Calu3 (cell line): ENCODE measurements at regions not wholly inside any gene's neighbourhood (a gene's known extent, or its start where the extent isn't known, plus 50 kb on each side); places are given as distances from the start of the nearest gene placed in this dataset.

Experiments used
- BruUV-seq: library from RNA; stranded (reverse); fragments of 400-500 nt; replicated peaks from 2 replicates; lab custom pipeline; 2021; lab: Mats Ljungman, UMichigan
- CTCF ChIA-PET: fragments of 300-600 bp; sonication (Branson Sonifier 250); formaldehyde crosslinking; loops from one replicate; lab custom pipeline; 2022; ENCODE audit warnings: antibody characterized with exemption; lab: Charles Lee
- DNase-seq: peaks from one replicate; pipeline ENCODE4 v3.0.0; 2022
- H3K27ac Mint-ChIP-seq: one replicate; pipeline ENCODE4 v1.8.0; 2022; ENCODE audit warnings: mixed read lengths; ENCODE audit not compliant: unreplicated experiment
- H3K27me3 Mint-ChIP-seq: one replicate; pipeline ENCODE4 v1.8.0; 2022; ENCODE audit warnings: mixed read lengths; ENCODE audit not compliant: unreplicated experiment
- H3K36me3 Mint-ChIP-seq: one replicate; pipeline ENCODE4 v1.8.0; 2022; ENCODE audit warnings: mild to moderate bottlenecking, moderate library complexity, mixed read lengths; ENCODE audit not compliant: insufficient read depth, unreplicated experiment
- H3K4me1 Mint-ChIP-seq: one replicate; pipeline ENCODE4 v1.8.0; 2022; ENCODE audit warnings: mild to moderate bottlenecking, low read depth, mixed read lengths; ENCODE audit not compliant: unreplicated experiment
- H3K4me3 Mint-ChIP-seq: one replicate; pipeline ENCODE4 v1.8.0; 2022; ENCODE audit warnings: mild to moderate bottlenecking, low read depth, moderate library complexity, mixed read lengths; ENCODE audit not compliant: unreplicated experiment
- H3K9me3 Mint-ChIP-seq: one replicate; pipeline ENCODE4 v1.8.0; 2022; ENCODE audit warnings: low read depth, mixed read lengths; ENCODE audit not compliant: unreplicated experiment
- CTCF ChIP-seq: fragments of 200-600 bp; IDR thresholded peaks from one replicate; pipeline ENCODE4 v1.8.0; 2022; ENCODE audit warnings: antibody characterized with exemption; ENCODE audit not compliant: unreplicated experiment
- intact Hi-C: fragments of 100-400 bp; cut with micrococcal nuclease; formaldehyde crosslinking; loops from one replicate; pipeline ENCODE4 v1.10.0; 2022; ENCODE audit not compliant: unreplicated experiment

- CTCF ChIA-PET, result no interaction called here
- TF ChIP-seq CTCF, result no peak
Measured at GRCh38 chr3:3545360-3545759, 253.9 kb upstream of the LRRN1 start.

GRCh38 chr3:3538451-3538850 is 260.8 kb upstream of the LRRN1 start:
- Mint-ChIP-seq H3K9me3 (no peaks in the 10 kb centered on the region), H3K4me1 (no peaks in the 10 kb centered on the region), H3K36me3 (no peaks in the 10 kb centered on the region), H3K27me3 (no peaks in the 10 kb centered on the region), H3K27ac (no peak overlapping the region), H3K4me3 (no peak overlapping the region)
- BruUV-seq, result no TSS peak
- no peak for TF ChIP-seq CTCF
- CTCF ChIA-PET, result no interaction called here
- intact Hi-C loops, result no loop called here
- DNase-seq, result no peak

More at GRCh38 chr3:3545360-3545759, 253.9 kb upstream of the LRRN1 start:
- H3K9me3 Mint-ChIP-seq, result no peaks in the 10 kb centered on the region
- H3K36me3 Mint-ChIP-seq, result no peaks in the 10 kb centered on the region
- no peak for DNase-seq
- H3K27ac Mint-ChIP-seq, result no peak overlapping the region
- BruUV-seq, result no TSS peak
- no peaks in the 10 kb centered on the region for H3K27me3 Mint-ChIP-seq
- H3K4me1 Mint-ChIP-seq, result no peaks in the 10 kb centered on the region
- no peak overlapping the region for H3K4me3 Mint-ChIP-seq
- intact Hi-C loops, result no loop called here

GRCh38 chr3:3532508-3532907 is 266.7 kb upstream of the LRRN1 start:
- no peaks in the 10 kb centered on the region for H3K4me1 Mint-ChIP-seq

GRCh38 chr3:3531476-3531875 is 267.8 kb upstream of the LRRN1 start:
- TF ChIP-seq CTCF, result no peak
- H3K27ac Mint-ChIP-seq, result no peak overlapping the region
- BruUV-seq, result no TSS peak

More at GRCh38 chr3:3532508-3532907, 266.7 kb upstream of the LRRN1 start:
- Mint-ChIP-seq H3K27ac (no peak overlapping the region), H3K4me3 (no peak overlapping the region), H3K9me3 (no peaks in the 10 kb centered on the region), H3K36me3 (no peaks in the 10 kb centered on the region), H3K27me3 (no peaks in the 10 kb centered on the region)
- CTCF ChIA-PET, result no interaction called here
- DNase-seq, result no peak
- intact Hi-C loops, result no loop called here
- no peak for TF ChIP-seq CTCF
- BruUV-seq, result no TSS peak

GRCh38 chr3:3519266-3519665 is 280.0 kb upstream of the LRRN1 start:
- no peaks in the 10 kb centered on the region for H3K4me1 Mint-ChIP-seq
- no peak for TF ChIP-seq CTCF
- H3K27me3 Mint-ChIP-seq, result no peaks in the 10 kb centered on the region
- DNase-seq, result no peak
- BruUV-seq, result no TSS peak
- H3K9me3 Mint-ChIP-seq, result peaks cover 3% of the 10 kb centered on the region
- no peak overlapping the region for H3K4me3 Mint-ChIP-seq
- no peak overlapping the region for H3K27ac Mint-ChIP-seq
- no peaks in the 10 kb centered on the region for H3K36me3 Mint-ChIP-seq
- intact Hi-C loops, result no loop called here
- CTCF ChIA-PET, result no interaction called here

More at GRCh38 chr3:3531476-3531875, 267.8 kb upstream of the LRRN1 start:
- Mint-ChIP-seq H3K27me3 (no peaks in the 10 kb centered on the region), H3K9me3 (no peaks in the 10 kb centered on the region), H3K36me3 (no peaks in the 10 kb centered on the region), H3K4me1 (no peaks in the 10 kb centered on the region), H3K4me3 (no peak overlapping the region)
- intact Hi-C loops, result no loop called here
- DNase-seq, result no peak
- CTCF ChIA-PET, result no interaction called here
